ENCODE measurements at regions not wholly inside any gene's neighbourhood (a gene's known extent, or its start where the extent isn't known, plus 50 kb on each side); places are given as distances from the start of the nearest gene placed in this dataset.

GRCh38 chr13:95497381-95497807 lies 55.1 kb upstream of the CLDN10 start:
- no peak for DNase-seq (ENCODE audit: low read depth in 4 of 4, low spot score in 1 of 4)

- no peak for DNase-seq (ENCODE audit: low read depth in 4 of 4, low spot score in 1 of 4)
Observed at GRCh38 chr13:95498886-95499285, 53.6 kb upstream of the CLDN10 start.

GRCh38 chr13:95499811-95500712 lies 52.5 kb upstream of the CLDN10 start:
- no peak for DNase-seq (ENCODE audit: low read depth in 4 of 4, low spot score in 1 of 4)

- DNase-seq (ENCODE audit: low read depth in 4 of 4, low spot score in 1 of 4), result no peak
Observed at GRCh38 chr13:95502216-95502615, 50.3 kb upstream of the CLDN10 start.
